Lower lobe of right lung (tissue), 2 donors: ENCODE measurements at regions not wholly inside any gene's neighbourhood (a gene's known extent, or its start where the extent isn't known, plus 50 kb on each side); places are given as distances from the start of the nearest gene placed in this dataset.

Experiments
- ATAC-seq, 2 donors: fragments of 200-7000 bp; cut with Tn5 transposase; one replicate each; pipeline ENCODE4 v1.9.1; 2020 to 2022; ENCODE audit warnings: mild to moderate bottlenecking in 2 of 2, moderate library complexity in 2 of 2
- DNase-seq: peaks from one replicate; pipeline ENCODE4 v3.0.0-alpha.2; 2020
- H3K27ac ChIP-seq: fragments of 200-600 bp; one replicate; pipeline ENCODE4 v1.8.0; 2022
- H3K27me3 ChIP-seq: fragments of 200-600 bp; one replicate; pipeline ENCODE4 v1.8.0; 2022; ENCODE audit warnings: low read depth
- H3K36me3 ChIP-seq: fragments of 200-600 bp; one replicate; pipeline ENCODE4 v1.8.0; 2022; ENCODE audit warnings: mild to moderate bottlenecking
- H3K4me1 ChIP-seq: fragments of 200-600 bp; one replicate; pipeline ENCODE4 v1.8.0; 2022
- H3K4me3 ChIP-seq: fragments of 200-600 bp; one replicate; pipeline ENCODE4 v1.8.0; 2022; ENCODE audit warnings: mild to moderate bottlenecking
- H3K9me3 ChIP-seq: fragments of 200-600 bp; one replicate; pipeline ENCODE4 v1.8.0; 2022
- intact Hi-C: fragments of 100-400 bp; cut with DNase I; formaldehyde crosslinking; loops from one replicate; pipeline ENCODE4 v1.11.0; 2022
- TF ChIP-seq, protein P1 (sequence below): fragments of 200-600 bp; IDR thresholded peaks from one replicate; pipeline ENCODE4 v1.8.0; 2022; ENCODE audit warnings: antibody characterized with exemption, mild to moderate bottlenecking
- donor health status: DM: no; HTN: yes; CAD: no; lungs with severe emphysema.

DNA sequence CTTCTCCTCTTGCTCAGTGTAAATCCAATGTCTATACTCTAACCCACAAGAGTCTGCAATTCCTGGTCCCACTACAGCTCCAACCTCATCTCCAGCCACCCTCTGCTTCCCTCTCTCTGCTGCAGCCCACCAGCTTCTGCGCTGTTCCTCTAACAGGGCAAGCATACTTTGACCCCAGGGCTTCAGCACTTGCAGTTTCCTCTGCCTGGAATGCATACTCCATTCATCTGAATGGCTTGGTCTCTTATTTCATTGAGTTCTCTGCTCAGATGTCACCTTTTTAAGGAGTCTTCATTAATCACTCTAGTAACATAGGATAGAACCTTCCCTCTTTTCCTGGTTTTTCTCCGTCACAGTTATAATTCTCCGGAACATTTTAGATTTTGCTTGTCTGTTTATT, 141.6 kb downstream of the BUD13 start:
- H3K4me1 ChIP-seq: no peaks in the 10 kb centered on the region
- TF ChIP-seq, protein P1, sequence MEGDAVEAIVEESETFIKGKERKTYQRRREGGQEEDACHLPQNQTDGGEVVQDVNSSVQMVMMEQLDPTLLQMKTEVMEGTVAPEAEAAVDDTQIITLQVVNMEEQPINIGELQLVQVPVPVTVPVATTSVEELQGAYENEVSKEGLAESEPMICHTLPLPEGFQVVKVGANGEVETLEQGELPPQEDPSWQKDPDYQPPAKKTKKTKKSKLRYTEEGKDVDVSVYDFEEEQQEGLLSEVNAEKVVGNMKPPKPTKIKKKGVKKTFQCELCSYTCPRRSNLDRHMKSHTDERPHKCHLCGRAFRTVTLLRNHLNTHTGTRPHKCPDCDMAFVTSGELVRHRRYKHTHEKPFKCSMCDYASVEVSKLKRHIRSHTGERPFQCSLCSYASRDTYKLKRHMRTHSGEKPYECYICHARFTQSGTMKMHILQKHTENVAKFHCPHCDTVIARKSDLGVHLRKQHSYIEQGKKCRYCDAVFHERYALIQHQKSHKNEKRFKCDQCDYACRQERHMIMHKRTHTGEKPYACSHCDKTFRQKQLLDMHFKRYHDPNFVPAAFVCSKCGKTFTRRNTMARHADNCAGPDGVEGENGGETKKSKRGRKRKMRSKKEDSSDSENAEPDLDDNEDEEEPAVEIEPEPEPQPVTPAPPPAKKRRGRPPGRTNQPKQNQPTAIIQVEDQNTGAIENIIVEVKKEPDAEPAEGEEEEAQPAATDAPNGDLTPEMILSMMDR: no peak
- no peaks in the 10 kb centered on the region for H3K27me3 ChIP-seq
- H3K36me3 ChIP-seq: no peaks in the 10 kb centered on the region
- DNase-seq: no peak
- no peak overlapping the region for H3K27ac ChIP-seq
- no peaks in the 10 kb centered on the region for H3K9me3 ChIP-seq
- ATAC-seq: no peak
- H3K4me3 ChIP-seq: no peak overlapping the region
- intact Hi-C loops: no loop called here

DNA sequence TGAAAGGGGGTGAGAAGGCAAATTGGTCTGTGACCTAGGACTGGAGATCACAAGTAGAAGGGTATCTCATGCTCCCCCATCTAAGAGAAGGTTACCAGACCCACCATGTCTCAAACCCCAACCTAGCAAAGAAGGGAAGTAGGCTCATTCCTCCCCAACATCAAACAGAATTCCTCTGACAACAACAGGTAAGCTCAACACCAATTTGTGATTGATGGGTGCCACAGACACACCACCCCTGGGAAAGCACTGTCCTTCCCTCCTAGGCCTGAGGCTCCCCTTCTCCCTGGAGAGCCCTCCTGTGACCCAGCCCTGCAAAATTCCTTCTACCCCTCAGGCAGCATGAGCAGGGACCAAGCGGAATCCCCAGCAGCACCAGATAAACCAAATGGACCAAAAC, 154.3 kb downstream of the BUD13 start:
- ATAC-seq: no peak
- no peak for DNase-seq
- Histone ChIP-seq H3K9me3 (no peaks in the 10 kb centered on the region), H3K36me3 (no peaks in the 10 kb centered on the region), H3K4me1 (no peaks in the 10 kb centered on the region), H3K27ac (no peak overlapping the region), H3K27me3 (peaks cover 3% of the 10 kb centered on the region), H3K4me3 (no peak overlapping the region)
- intact Hi-C loops: no loop called here
- TF ChIP-seq, protein P1: no peak

DNA sequence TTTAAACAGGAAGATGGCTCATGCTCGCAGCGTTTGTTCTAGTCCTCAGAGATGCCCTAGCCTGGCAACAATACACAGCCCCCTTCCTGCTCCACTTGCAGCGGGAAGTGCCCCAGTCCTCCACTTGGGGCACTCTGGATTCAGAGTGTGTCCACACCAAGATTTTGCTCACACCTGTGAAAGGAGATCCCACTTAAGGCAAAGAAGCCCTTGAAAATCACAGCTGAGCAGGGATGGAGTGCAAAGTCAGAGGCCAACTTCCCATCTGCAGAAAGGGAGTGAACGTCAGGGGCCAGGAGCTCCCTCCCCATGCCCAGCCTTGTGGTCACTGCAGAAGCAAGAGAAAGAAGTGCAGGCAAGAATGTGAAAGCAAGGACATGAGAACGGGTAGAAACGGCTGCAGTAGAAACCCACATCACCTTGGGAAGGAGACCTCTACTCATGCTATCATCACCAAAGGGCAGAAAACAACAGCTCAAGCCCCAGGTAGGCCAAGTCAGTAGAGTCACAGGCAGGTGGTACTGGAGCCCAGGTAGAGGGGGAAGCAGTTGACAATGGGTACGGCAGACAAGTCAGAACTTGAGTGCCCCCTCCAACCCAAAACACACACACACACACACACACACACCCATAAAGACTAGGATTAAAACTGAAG, 157.4 kb downstream of the BUD13 start:
- no peak overlapping the region for H3K27ac ChIP-seq
- ATAC-seq: no peak
- no peak overlapping the region for H3K4me3 ChIP-seq
- H3K4me1 ChIP-seq: no peaks in the 10 kb centered on the region
- no peaks in the 10 kb centered on the region for H3K36me3 ChIP-seq
- TF ChIP-seq, protein P1: no peak
- intact Hi-C loops: no loop called here
- no peak for DNase-seq
- H3K9me3 ChIP-seq: no peaks in the 10 kb centered on the region
- peaks cover 12% of the 10 kb centered on the region for H3K27me3 ChIP-seq

DNA sequence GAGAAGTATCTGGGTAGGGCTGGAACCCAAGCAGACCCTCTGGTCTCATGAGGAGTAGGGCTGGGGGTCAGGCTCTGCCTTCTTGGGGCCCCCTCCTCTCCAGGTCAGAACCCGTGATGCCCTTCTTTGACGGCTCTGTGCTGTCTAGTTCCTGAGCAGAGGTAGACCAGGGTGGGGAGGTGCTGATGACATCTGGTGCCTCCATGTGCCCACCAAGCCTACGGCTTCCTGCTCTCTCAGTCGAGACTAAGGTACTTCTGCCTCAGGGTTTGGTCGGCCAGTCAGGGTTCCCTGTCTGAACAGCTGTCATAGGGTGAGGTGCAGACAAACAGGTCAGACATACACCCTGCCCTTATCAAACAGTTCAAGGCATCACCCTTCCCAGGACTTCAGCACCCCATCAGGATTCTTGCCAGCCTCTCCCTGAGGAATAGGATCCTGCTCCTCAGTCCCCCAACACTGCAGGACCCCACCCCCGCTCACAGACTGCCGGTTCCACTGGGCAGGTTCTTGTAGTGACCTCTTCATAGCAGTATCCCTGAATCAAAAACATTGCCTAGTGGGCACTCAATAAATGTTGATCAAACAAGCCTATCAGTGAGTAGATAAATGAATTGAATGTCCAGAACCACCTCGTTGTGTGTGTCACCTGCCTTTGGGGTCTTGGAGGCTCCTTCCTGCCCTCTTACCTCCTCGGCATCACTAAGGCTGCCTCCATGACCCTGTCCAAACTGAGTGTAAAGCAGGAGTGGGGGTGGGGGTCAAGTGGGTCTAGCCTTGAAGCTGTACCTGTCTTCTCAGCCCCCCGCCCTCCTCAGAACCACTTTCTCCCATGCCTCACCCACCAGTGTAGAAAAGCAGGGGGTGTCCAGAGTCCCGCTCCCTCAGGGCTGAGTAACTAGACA, 158.2 kb downstream of the BUD13 start:
- TF ChIP-seq, protein P1: no peak
- intact Hi-C loops: no loop called here

DNA sequence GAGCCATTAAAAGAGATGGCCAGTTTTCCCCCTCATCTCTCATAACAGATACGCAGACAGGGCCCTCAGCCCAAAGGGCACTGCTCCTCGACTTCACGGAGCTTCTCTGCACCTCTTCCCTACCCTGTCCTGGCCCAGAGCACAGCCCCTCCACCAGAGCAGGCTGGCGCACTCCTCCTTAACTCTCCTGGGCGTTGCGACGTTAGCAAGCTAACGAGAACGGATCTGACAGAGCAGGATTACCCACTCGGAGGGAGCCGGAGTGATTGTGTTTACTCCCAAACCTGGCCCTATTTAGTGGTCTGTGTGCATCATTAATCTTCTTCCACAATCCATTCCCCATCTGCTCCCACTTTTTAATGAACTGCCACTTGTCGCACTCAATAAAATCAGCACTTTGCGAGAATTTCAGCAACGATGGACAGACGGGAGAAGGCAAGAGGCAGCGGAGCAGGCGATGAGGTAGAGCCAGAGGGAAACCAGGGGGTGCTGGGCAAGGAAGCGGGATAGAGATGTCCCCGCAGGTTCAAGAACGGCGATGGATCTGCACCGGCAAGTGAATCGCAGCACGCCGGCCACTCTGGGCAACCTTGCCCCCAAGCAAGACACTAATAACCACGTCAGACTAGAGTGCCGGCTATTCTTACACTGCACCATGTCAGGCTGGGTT, 159.4 kb downstream of the BUD13 start:
- intact Hi-C loops: no loop called here

More for the DNA sequence above, 158.2 kb downstream of the BUD13 start:
- no peak overlapping the region for H3K27ac ChIP-seq
- H3K27me3 ChIP-seq: peaks cover 12% of the 10 kb centered on the region
- no peaks in the 10 kb centered on the region for H3K9me3 ChIP-seq
- no peak overlapping the region for H3K4me3 ChIP-seq
- DNase-seq (no peak), ATAC-seq (no peak)
- H3K36me3 ChIP-seq: no peaks in the 10 kb centered on the region
- no peaks in the 10 kb centered on the region for H3K4me1 ChIP-seq

More for the DNA sequence above, 159.4 kb downstream of the BUD13 start:
- Histone ChIP-seq H3K4me3 (no peak overlapping the region), H3K27ac (no peak overlapping the region), H3K9me3 (no peaks in the 10 kb centered on the region), H3K4me1 (no peaks in the 10 kb centered on the region), H3K27me3 (peaks cover 12% of the 10 kb centered on the region), H3K36me3 (no peaks in the 10 kb centered on the region)
- TF ChIP-seq, protein P1: no peak
- ATAC-seq (no peak), DNase-seq (no peak)
